OCI-LY7 (cell line): ENCODE measurements at regions not wholly inside any gene's neighbourhood (a gene's known extent, or its start where the extent isn't known, plus 50 kb on each side); places are given as distances from the start of the nearest gene placed in this dataset.

ENCODE experiments used
- BruUV-seq: library from RNA; stranded (reverse); fragments of 400-500 nt; replicated peaks from 2 replicates; lab custom pipeline; 2021; lab: Mats Ljungman, UMichigan
- CTCF ChIA-PET: fragments of 300-600 bp; sonication (Branson Sonifier 250); formaldehyde crosslinking; loops from one replicate; lab custom pipeline; 2022; ENCODE audit warnings: antibody characterized with exemption; ENCODE audit not compliant: unreplicated experiment; lab: Charles Lee
- POLR2A ChIA-PET: fragments of 300-600 bp; sonication (Branson Sonifier 250); formaldehyde crosslinking; loops from one replicate; lab custom pipeline; 2022; ENCODE audit warnings: antibody characterized with exemption; lab: Charles Lee
- DNase-seq: peaks from one replicate; pipeline ENCODE4 v3.0.0-alpha.2; 2015; ENCODE audit warnings: low spot score
- H2AFZ ChIP-seq: fragments of 200-600 bp; sonication (generic), shearing (Covaris generic); 2 replicates; pipeline ENCODE4 v1.6.1; 2014; ENCODE audit warnings: mild to moderate bottlenecking, antibody characterized with exemption, low read length, moderate library complexity
- H3K27ac ChIP-seq: fragments of 200-600 bp; sonication (generic); 2 replicates; pipeline ENCODE4 v1.5.1; 2014; ENCODE audit warnings: mixed run types, low read depth, mild to moderate bottlenecking, moderate library complexity, low read length, inconsistent platforms; ENCODE audit not compliant: poor library complexity, severe bottlenecking
- H3K36me3 ChIP-seq: fragments of 200-600 bp; sonication (generic); 2 replicates; pipeline ENCODE4 v1.6.1; 2014; ENCODE audit warnings: mild to moderate bottlenecking, antibody characterized with exemption, low read length, moderate library complexity, mixed read lengths; ENCODE audit not compliant: insufficient read depth
- H3K4me1 ChIP-seq: fragments of 200-600 bp; sonication (generic); 2 replicates; pipeline ENCODE4 v1.5.1; 2014; ENCODE audit warnings: mild to moderate bottlenecking, low read length; ENCODE audit not compliant: insufficient read depth, poor library complexity, severe bottlenecking
- H3K4me2 ChIP-seq: fragments of 200-600 bp; sonication (generic); 2 replicates; pipeline ENCODE4 v1.6.1; 2014; ENCODE audit warnings: mild to moderate bottlenecking, low read length
- H3K4me3 ChIP-seq: fragments of 200-600 bp; sonication (generic); 2 replicates; pipeline ENCODE4 v1.5.1; 2014; ENCODE audit warnings: mild to moderate bottlenecking, low read depth, low read length; ENCODE audit not compliant: poor library complexity, severe bottlenecking
- H3K79me2 ChIP-seq: fragments of 200-600 bp; sonication (generic); 2 replicates; pipeline ENCODE4 v1.6.1; 2016; ENCODE audit warnings: low read depth, mild to moderate bottlenecking, low read length, moderate library complexity, mixed read lengths; ENCODE audit not compliant: insufficient read depth
- H3K9me2 ChIP-seq: fragments of 200-600 bp; sonication (generic); 2 replicates; pipeline ENCODE4 v1.6.1; 2016; ENCODE audit warnings: mild to moderate bottlenecking, low read length, mixed read lengths; ENCODE audit not compliant: insufficient read depth
- H3K9me3 ChIP-seq: fragments of 200-600 bp; sonication (generic); 2 replicates; pipeline ENCODE4 v1.6.1; 2014; ENCODE audit warnings: mild to moderate bottlenecking, mixed run types, low read length, mixed read lengths
- H4K20me1 ChIP-seq: fragments of 200-600 bp; sonication (generic); 2 replicates; pipeline ENCODE4 v1.6.1; 2014; ENCODE audit warnings: mild to moderate bottlenecking, antibody characterized with exemption, low read length, moderate library complexity, mixed read lengths; ENCODE audit not compliant: insufficient read depth
- EZH2phosphoT487 ChIP-seq: fragments of 200-600 bp; sonication (generic); IDR thresholded peaks from 2 replicates; pipeline ENCODE4 v1.6.1; 2018; ENCODE audit warnings: low read depth, borderline replicate concordance, mild to moderate bottlenecking, mixed run types, antibody characterized with exemption, low read length, moderate library complexity, mixed read lengths
- intact Hi-C: fragments of 100-400 bp; cut with micrococcal nuclease; formaldehyde crosslinking; loops from one replicate; pipeline ENCODE4 v1.10.0; 2022; ENCODE audit not compliant: unreplicated experiment
- TF ChIP-seq, protein P1 (sequence below): fragments of 200-600 bp; sonication (generic); conservative IDR thresholded peaks from 2 replicates; pipeline ENCODE4 v1.5.1; 2014; ENCODE audit warnings: mild to moderate bottlenecking, antibody characterized with exemption, low read length, moderate library complexity, mixed read lengths

DNA sequence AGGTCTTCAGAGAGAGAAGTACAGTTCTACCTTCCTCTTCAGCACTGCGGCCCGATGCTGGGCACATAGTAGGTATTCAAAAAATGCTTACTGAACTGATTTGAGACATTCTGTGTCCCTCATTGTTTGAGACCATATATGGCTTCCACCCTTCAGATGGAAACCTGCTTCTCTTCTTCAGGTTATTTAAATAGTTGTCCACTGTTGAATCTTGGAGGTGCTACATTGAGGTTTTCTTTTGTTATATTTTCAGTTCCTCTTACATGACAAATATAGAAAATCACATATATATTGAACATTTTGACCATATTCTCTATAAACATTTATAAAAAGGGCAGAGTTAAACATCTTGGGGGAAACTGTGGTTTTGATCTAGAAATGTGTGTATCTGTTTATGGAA, 200.2 kb upstream of the LRRC3B start:
- Histone ChIP-seq H2AFZ (no peak overlapping the region), H3K4me2 (no peak overlapping the region), H3K36me3 (no peaks in the 10 kb centered on the region), H3K4me1 (no peaks in the 10 kb centered on the region), H3K9me2 (no peaks in the 10 kb centered on the region), H3K9me3 (no peaks in the 10 kb centered on the region), H3K79me2 (no peaks in the 10 kb centered on the region), H3K4me3 (no peak overlapping the region), H4K20me1 (no peaks in the 10 kb centered on the region), H3K27ac (no peak overlapping the region)
- CTCF ChIA-PET: no interaction called here
- POLR2A ChIA-PET: no interaction called here
- no peak for DNase-seq
- intact Hi-C loops: no loop called here
- TF ChIP-seq, protein P1, sequence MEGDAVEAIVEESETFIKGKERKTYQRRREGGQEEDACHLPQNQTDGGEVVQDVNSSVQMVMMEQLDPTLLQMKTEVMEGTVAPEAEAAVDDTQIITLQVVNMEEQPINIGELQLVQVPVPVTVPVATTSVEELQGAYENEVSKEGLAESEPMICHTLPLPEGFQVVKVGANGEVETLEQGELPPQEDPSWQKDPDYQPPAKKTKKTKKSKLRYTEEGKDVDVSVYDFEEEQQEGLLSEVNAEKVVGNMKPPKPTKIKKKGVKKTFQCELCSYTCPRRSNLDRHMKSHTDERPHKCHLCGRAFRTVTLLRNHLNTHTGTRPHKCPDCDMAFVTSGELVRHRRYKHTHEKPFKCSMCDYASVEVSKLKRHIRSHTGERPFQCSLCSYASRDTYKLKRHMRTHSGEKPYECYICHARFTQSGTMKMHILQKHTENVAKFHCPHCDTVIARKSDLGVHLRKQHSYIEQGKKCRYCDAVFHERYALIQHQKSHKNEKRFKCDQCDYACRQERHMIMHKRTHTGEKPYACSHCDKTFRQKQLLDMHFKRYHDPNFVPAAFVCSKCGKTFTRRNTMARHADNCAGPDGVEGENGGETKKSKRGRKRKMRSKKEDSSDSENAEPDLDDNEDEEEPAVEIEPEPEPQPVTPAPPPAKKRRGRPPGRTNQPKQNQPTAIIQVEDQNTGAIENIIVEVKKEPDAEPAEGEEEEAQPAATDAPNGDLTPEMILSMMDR: no peak
- no peak for TF ChIP-seq EZH2phosphoT487
- no TSS peak for BruUV-seq

- no peak for DNase-seq
- no peak overlapping the region for H3K4me2 ChIP-seq
- intact Hi-C loops: no loop called here
- H2AFZ ChIP-seq: no peak overlapping the region
- no peaks in the 10 kb centered on the region for H4K20me1 ChIP-seq
- no peak overlapping the region for H3K4me3 ChIP-seq
- no TSS peak for BruUV-seq
- ChIA-PET POLR2A (interaction anchor here (0.7 kb wide), 1 partner anchor 53 kb away, joined by 3 read pairs; no protein-coding TSS in a partner anchor), CTCF (no interaction called here)
- no peaks in the 10 kb centered on the region for H3K9me2 ChIP-seq
- no peaks in the 10 kb centered on the region for H3K4me1 ChIP-seq
- H3K27ac ChIP-seq: no peak overlapping the region
- no peak for TF ChIP-seq EZH2phosphoT487
- TF ChIP-seq, protein P1: no peak
- no peaks in the 10 kb centered on the region for H3K79me2 ChIP-seq
- H3K9me3 ChIP-seq: no peaks in the 10 kb centered on the region
- no peaks in the 10 kb centered on the region for H3K36me3 ChIP-seq
Observed at GRCh38 chr3:26425076-26425475, 197.5 kb upstream of the LRRC3B start.

DNA sequence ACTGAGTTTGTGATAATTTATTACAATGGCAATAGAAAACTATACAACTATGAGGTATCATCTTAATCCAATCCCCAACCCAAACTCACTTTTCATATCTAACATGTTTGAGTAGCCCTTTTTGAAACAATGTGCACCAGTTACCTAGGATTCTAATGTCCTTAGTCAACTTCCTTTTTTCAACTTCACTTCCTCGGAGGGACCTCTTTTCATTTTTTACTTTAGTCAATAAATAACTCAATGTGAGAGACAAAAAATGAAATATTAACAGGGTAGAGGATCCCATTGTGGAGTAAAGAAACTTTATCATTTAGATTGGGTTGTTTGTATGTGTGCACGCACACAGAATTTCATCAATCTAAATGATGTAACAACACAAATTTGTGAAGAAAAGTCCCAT, 193.6 kb upstream of the LRRC3B start:
- no peaks in the 10 kb centered on the region for H3K36me3 ChIP-seq
- no peak overlapping the region for H3K4me3 ChIP-seq
- H3K79me2 ChIP-seq: no peaks in the 10 kb centered on the region
- no peak overlapping the region for H2AFZ ChIP-seq
- no peaks in the 10 kb centered on the region for H3K9me3 ChIP-seq
- no peaks in the 10 kb centered on the region for H4K20me1 ChIP-seq
- ChIA-PET CTCF (no interaction called here), POLR2A (no interaction called here)
- no TSS peak for BruUV-seq
- no peak for DNase-seq
- H3K4me2 ChIP-seq: no peak overlapping the region
- H3K9me2 ChIP-seq: no peaks in the 10 kb centered on the region
- intact Hi-C loops: no loop called here
- H3K4me1 ChIP-seq: no peaks in the 10 kb centered on the region
- H3K27ac ChIP-seq: no peak overlapping the region
- TF ChIP-seq, protein P1: no peak
- TF ChIP-seq EZH2phosphoT487: no peak
